ENCODE measurements at regions not wholly inside any gene's neighbourhood (a gene's known extent, or its start where the extent isn't known, plus 50 kb on each side); places are given as distances from the start of the nearest gene placed in this dataset.

DNA sequence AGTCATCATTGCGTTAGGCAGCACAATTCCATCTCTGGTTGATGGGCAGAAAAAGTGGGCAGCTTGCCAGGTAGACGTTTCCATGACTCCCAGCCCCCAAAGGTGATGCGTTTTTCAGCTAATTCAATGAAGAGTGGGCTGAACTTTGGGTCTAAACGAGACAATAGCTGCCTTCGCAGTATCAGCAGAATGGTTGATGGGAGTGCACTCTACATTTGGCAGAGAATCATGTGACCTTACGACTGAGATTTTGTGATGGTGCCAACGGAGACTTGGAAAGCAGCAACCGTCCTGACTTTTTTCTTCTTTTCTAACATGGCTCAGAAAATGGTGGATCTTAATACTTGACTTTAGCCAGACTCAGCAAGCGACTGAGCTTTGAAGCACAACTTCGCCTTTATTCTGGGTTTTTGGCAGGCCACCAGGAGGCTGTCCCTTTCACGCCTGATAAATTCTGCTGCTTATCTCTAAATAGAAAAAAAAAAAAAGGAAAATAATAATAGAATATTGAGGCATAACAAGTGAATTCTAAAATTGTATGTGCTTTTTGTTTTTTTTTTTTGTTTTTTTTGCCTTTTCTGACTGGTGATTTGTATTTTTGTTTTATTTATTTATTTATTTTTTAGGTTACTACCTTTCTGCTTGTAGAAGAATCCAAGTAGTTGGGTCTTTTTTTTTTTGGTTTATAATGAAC lies 804.8 kb downstream of the USP25 start:
- TF ChIP-seq, protein P1, sequence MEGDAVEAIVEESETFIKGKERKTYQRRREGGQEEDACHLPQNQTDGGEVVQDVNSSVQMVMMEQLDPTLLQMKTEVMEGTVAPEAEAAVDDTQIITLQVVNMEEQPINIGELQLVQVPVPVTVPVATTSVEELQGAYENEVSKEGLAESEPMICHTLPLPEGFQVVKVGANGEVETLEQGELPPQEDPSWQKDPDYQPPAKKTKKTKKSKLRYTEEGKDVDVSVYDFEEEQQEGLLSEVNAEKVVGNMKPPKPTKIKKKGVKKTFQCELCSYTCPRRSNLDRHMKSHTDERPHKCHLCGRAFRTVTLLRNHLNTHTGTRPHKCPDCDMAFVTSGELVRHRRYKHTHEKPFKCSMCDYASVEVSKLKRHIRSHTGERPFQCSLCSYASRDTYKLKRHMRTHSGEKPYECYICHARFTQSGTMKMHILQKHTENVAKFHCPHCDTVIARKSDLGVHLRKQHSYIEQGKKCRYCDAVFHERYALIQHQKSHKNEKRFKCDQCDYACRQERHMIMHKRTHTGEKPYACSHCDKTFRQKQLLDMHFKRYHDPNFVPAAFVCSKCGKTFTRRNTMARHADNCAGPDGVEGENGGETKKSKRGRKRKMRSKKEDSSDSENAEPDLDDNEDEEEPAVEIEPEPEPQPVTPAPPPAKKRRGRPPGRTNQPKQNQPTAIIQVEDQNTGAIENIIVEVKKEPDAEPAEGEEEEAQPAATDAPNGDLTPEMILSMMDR (IDR thresholded peaks at IDR 0.05; ENCODE audit: low read depth, low read length) = no peak
- no peak for TF ChIP-seq EZH2phosphoT487 (IDR thresholded peaks at IDR 0.05; ENCODE audit: low read depth)
